Activated CD4-positive, alpha-beta T cell treated with anti-CD3 and anti-CD28 coated beads, Interleukin-10, Interleukin-2, amounts not matched to agents 100 ng/mL and 50 ng/mL, durations not matched to agents 16 hours and 8 hours (primary cell): ENCODE measurements at regions not wholly inside any gene's neighbourhood (a gene's known extent, or its start where the extent isn't known, plus 50 kb on each side); places are given as distances from the start of the nearest gene placed in this dataset.

Experiments
- DNase-seq: peaks from one replicate; pipeline ENCODE4 v3.0.0-alpha.2; 2020

- DNase-seq: no peak
Observed at GRCh38 chr11:45553383-45553936, 112.0 kb downstream of the CHST1 start.

GRCh38 chr11:45551191-45551713 is 114.2 kb downstream of the CHST1 start:
- no peak for DNase-seq

GRCh38 chr11:45549257-45549656 is 116.2 kb downstream of the CHST1 start:
- no peak for DNase-seq

- no peak for DNase-seq
Observed at GRCh38 chr11:45546366-45546765, 119.1 kb downstream of the CHST1 start.

- no peak for DNase-seq
Observed at GRCh38 chr11:45544826-45545225, 120.6 kb downstream of the CHST1 start.

- no peak for DNase-seq
Observed at GRCh38 chr11:45543808-45544422, 121.5 kb downstream of the CHST1 start.

- no peak for DNase-seq
Observed at GRCh38 chr11:45543081-45543480, 122.3 kb downstream of the CHST1 start.

- no peak for DNase-seq
Observed at GRCh38 chr11:45541693-45542434, 123.6 kb downstream of the CHST1 start.

GRCh38 chr11:45538939-45539338 is 126.5 kb downstream of the CHST1 start:
- no peak for DNase-seq

GRCh38 chr11:45538363-45538762 is 127.1 kb downstream of the CHST1 start:
- DNase-seq: no peak

GRCh38 chr11:45537614-45538013 is 127.8 kb downstream of the CHST1 start:
- no peak for DNase-seq

GRCh38 chr11:45535033-45535432 is 130.4 kb downstream of the CHST1 start:
- no peak for DNase-seq

GRCh38 chr11:45534132-45534531 is 131.3 kb downstream of the CHST1 start:
- no peak for DNase-seq

- no peak for DNase-seq
Observed at GRCh38 chr11:45532546-45532945, 132.9 kb downstream of the CHST1 start.

GRCh38 chr11:45530776-45531175 is 134.6 kb downstream of the CHST1 start:
- no peak for DNase-seq

- DNase-seq: no peak
Observed at GRCh38 chr11:45530111-45530510, 135.3 kb downstream of the CHST1 start.

GRCh38 chr11:45528435-45528834 is 137.0 kb downstream of the CHST1 start:
- no peak for DNase-seq

- peak; percentile 86 for DNase-seq
Observed at GRCh38 chr11:45527898-45528297, 137.5 kb downstream of the CHST1 start.

- DNase-seq: no peak
Observed at GRCh38 chr11:45525393-45525792, 140.0 kb downstream of the CHST1 start.

GRCh38 chr11:45523760-45524159 is 141.7 kb downstream of the CHST1 start:
- no peak for DNase-seq

GRCh38 chr11:45518833-45519535 is 146.4 kb downstream of the CHST1 start:
- DNase-seq: no peak

- no peak for DNase-seq
Observed at GRCh38 chr11:45518141-45518832, 147.1 kb downstream of the CHST1 start.
